Left ventricle myocardium inferior (tissue), 1 donor: ENCODE measurements at regions not wholly inside any gene's neighbourhood (a gene's known extent, or its start where the extent isn't known, plus 50 kb on each side); places are given as distances from the start of the nearest gene placed in this dataset.
"Not testable (repeated sequence)": the region's sequence is repeated elsewhere in the genome, so short reads cannot be mapped to it uniquely, and the experiment has no call there.

Source experiments
- DNase-seq: peaks from one replicate; pipeline ENCODE4 v3.0.0-alpha.2; 2020
- H3K27ac ChIP-seq: fragments of 200-600 bp; replicated peaks from 2 replicates; pipeline ENCODE4 v1.8.0; 2021
- H3K27me3 ChIP-seq: fragments of 200-600 bp; 2 replicates; pipeline ENCODE4 v1.8.0; 2021; ENCODE audit warnings: low read depth
- H3K36me3 ChIP-seq: fragments of 200-600 bp; 2 replicates; pipeline ENCODE4 v1.8.0; 2021
- H3K4me1 ChIP-seq: fragments of 200-600 bp; 2 replicates; pipeline ENCODE4 v1.8.0; 2021
- H3K4me3 ChIP-seq: fragments of 200-600 bp; 2 replicates; pipeline ENCODE4 v1.8.0; 2021; ENCODE audit warnings: mild to moderate bottlenecking, moderate library complexity
- H3K9me3 ChIP-seq: fragments of 200-600 bp; replicated peaks from 2 replicates; pipeline ENCODE4 v1.8.0; 2021
- CTCF ChIP-seq: fragments of 200-600 bp; IDR thresholded peaks from 2 replicates; pipeline ENCODE4 v1.8.0; 2021; ENCODE audit warnings: antibody characterized with exemption, mild to moderate bottlenecking, borderline replicate concordance
- intact Hi-C: fragments of 100-400 bp; cut with micrococcal nuclease; formaldehyde crosslinking; loops from one replicate; pipeline ENCODE4 v1.11.0; 2022
- donor health status: DM: no; HTN: yes; CAD: no; lungs with severe emphysema.

- intact Hi-C loops, result no loop called here
- no peak overlapping the region for H3K4me3 ChIP-seq
- no peaks in the 10 kb centered on the region for H3K9me3 ChIP-seq
- TF ChIP-seq CTCF, result no peak
- H3K36me3 ChIP-seq, result no peaks in the 10 kb centered on the region
- no peak for DNase-seq
- H3K27me3 ChIP-seq, result peaks cover 4% of the 10 kb centered on the region
- H3K4me1 ChIP-seq, result no peaks in the 10 kb centered on the region
- no peak overlapping the region for H3K27ac ChIP-seq
Observed at GRCh38 chr10:109650228-109650627, 273.1 kb downstream of the XPNPEP1 start.

- intact Hi-C loops, result no loop called here
- Histone ChIP-seq H3K9me3 (no peaks in the 10 kb centered on the region), H3K36me3 (no peaks in the 10 kb centered on the region), H3K27ac (no peak overlapping the region), H3K4me3 (no peak overlapping the region), H3K27me3 (peaks cover 4% of the 10 kb centered on the region), H3K4me1 (no peaks in the 10 kb centered on the region)
- no peak for DNase-seq
- no peak for TF ChIP-seq CTCF
Observed at GRCh38 chr10:109647627-109648026, 275.7 kb downstream of the XPNPEP1 start.

GRCh38 chr10:109633846-109634245 lies 289.5 kb downstream of the XPNPEP1 start:
- H3K9me3 ChIP-seq, result peaks cover 56% of the 10 kb centered on the region
- DNase-seq, result no peak
- H3K4me3 ChIP-seq, result no peak overlapping the region
- intact Hi-C loops, result no loop called here
- no peaks in the 10 kb centered on the region for H3K36me3 ChIP-seq
- TF ChIP-seq CTCF, result no peak
- H3K27me3 ChIP-seq, result no peaks in the 10 kb centered on the region
- H3K4me1 ChIP-seq, result no peaks in the 10 kb centered on the region
- no peak overlapping the region for H3K27ac ChIP-seq

- H3K27ac ChIP-seq, intact Hi-C loops, H3K27me3 ChIP-seq, H3K4me1 ChIP-seq, H3K36me3 ChIP-seq, DNase-seq, H3K4me3 ChIP-seq: not testable (repeated sequence)
- H3K9me3 ChIP-seq, result peaks cover 56% of the 10 kb centered on the region
Observed at GRCh38 chr10:109633017-109633416, 290.3 kb downstream of the XPNPEP1 start.

- Histone ChIP-seq H3K36me3 (no peaks in the 10 kb centered on the region), H3K27ac (no peak overlapping the region), H3K27me3 (no peaks in the 10 kb centered on the region), H3K9me3 (peaks cover 1% of the 10 kb centered on the region), H3K4me1 (no peaks in the 10 kb centered on the region), H3K4me3 (no peak overlapping the region)
- intact Hi-C loops, result no loop called here
- DNase-seq, result no peak
- TF ChIP-seq CTCF, result no peak
Observed at GRCh38 chr10:109624939-109625338, 298.4 kb downstream of the XPNPEP1 start.

- H3K4me1 ChIP-seq, result no peaks in the 10 kb centered on the region
- DNase-seq, result no peak
- H3K27me3 ChIP-seq, result no peaks in the 10 kb centered on the region
- no peaks in the 10 kb centered on the region for H3K36me3 ChIP-seq
- H3K27ac ChIP-seq, result no peak overlapping the region
- no peaks in the 10 kb centered on the region for H3K9me3 ChIP-seq
- intact Hi-C loops, result no loop called here
- H3K4me3 ChIP-seq, result no peak overlapping the region
- TF ChIP-seq CTCF, result no peak
Observed at GRCh38 chr10:109622566-109622965, 300.7 kb downstream of the XPNPEP1 start.
